ENCODE measurements at regions not wholly inside any gene's neighbourhood (a gene's known extent, or its start where the extent isn't known, plus 50 kb on each side); places are given as distances from the start of the nearest gene placed in this dataset.

- no peak overlapping the region for H3K4me3 ChIP-seq (ENCODE audit: low read length)
- H3K4me1 ChIP-seq (ENCODE audit: insufficient read depth, low read length), result no peaks in the 10 kb centered on the region
- peaks cover under 1 to 9% of the 10 kb centered on the region in 2 experiments for H3K9me3 ChIP-seq (ENCODE audit: control insufficient read depth in 1 of 2, insufficient read depth in 1 of 2, low read length in 2 of 2)
- Mint-ChIP-seq H3K9me3 (peaks cover 6% of the 10 kb centered on the region), H3K4me3 (no peak overlapping the region), H3K36me3 (ENCODE audit: low read depth) (no peaks in the 10 kb centered on the region), H3K27ac (no peak overlapping the region), H3K27me3 (peaks cover 51% of the 10 kb centered on the region), H3K4me1 (ENCODE audit: low read depth) (no peaks in the 10 kb centered on the region)
- DNase-seq (no peak), ATAC-seq (ENCODE audit: poor library complexity) (no peak)
- H3K27me3 ChIP-seq (ENCODE audit: control insufficient read depth in 1 of 2, insufficient read depth in 2 of 2, low read length in 2 of 2), result peaks cover 0 to 4% of the 10 kb centered on the region in 2 experiments
- intact Hi-C loops (cut with DNase I, micrococcal nuclease), result loop anchor here (10.0 kb wide), 2 partner anchors 728 to 738 kb away; no protein-coding TSS in a partner anchor
- ChIA-PET POLR2A (interaction anchor here (0.9 to 1.4 kb wide), 3 partner anchors 402 to 427 kb away, joined by 3 to 5 read pairs (median 4); no protein-coding TSS in a partner anchor), CTCF (no interaction called here)
- TF ChIP-seq CTCF (IDR thresholded peaks at IDR 0.05), result no peak
- H3K36me3 ChIP-seq (ENCODE audit: insufficient read depth, low read length), result no peaks in the 10 kb centered on the region
- no peak overlapping the region for H3K27ac ChIP-seq (ENCODE audit: low read depth in 1 of 2, low read length in 2 of 2)
Measured at GRCh38 chr10:8477300-8477699, 422.8 kb downstream of the GATA3 start.

- Mint-ChIP-seq H3K36me3 (ENCODE audit: low read depth) (no peaks in the 10 kb centered on the region), H3K4me3 (no peak overlapping the region), H3K27me3 (peaks cover 50% of the 10 kb centered on the region), H3K9me3 (peaks cover 4% of the 10 kb centered on the region), H3K4me1 (ENCODE audit: low read depth) (no peaks in the 10 kb centered on the region), H3K27ac (no peak overlapping the region)
- DNase-seq, result no peak
- H3K4me1 ChIP-seq (ENCODE audit: insufficient read depth, low read length), result no peaks in the 10 kb centered on the region
- H3K27me3 ChIP-seq (ENCODE audit: control insufficient read depth in 1 of 2, insufficient read depth in 2 of 2, low read length in 2 of 2), result peaks cover 11% of the 10 kb centered on the region in 2 experiments
- intact Hi-C loops (cut with DNase I, micrococcal nuclease), result loop anchor here in 1 of 2 experiments (5.0 kb wide), 1 partner anchor 1590 kb away; no protein-coding TSS in a partner anchor
- no peak overlapping the region for H3K27ac ChIP-seq (ENCODE audit: low read depth in 1 of 2, low read length in 2 of 2)
- ATAC-seq (ENCODE audit: poor library complexity), result no peak
- peaks cover 0 to 4% of the 10 kb centered on the region in 2 experiments for H3K9me3 ChIP-seq (ENCODE audit: control insufficient read depth in 1 of 2, insufficient read depth in 1 of 2, low read length in 2 of 2)
- CTCF ChIA-PET, result interaction anchor here (0.5 to 1.2 kb wide), 2 partner anchors 8 to 32 kb away, joined by 4 read pairs; no protein-coding TSS in a partner anchor
- H3K4me3 ChIP-seq (ENCODE audit: low read length), result no peak overlapping the region
- H3K36me3 ChIP-seq (ENCODE audit: insufficient read depth, low read length), result no peaks in the 10 kb centered on the region
- no peak for TF ChIP-seq CTCF (IDR thresholded peaks at IDR 0.05)
- POLR2A ChIA-PET, result interaction anchor here (0.8 kb wide), 1 partner anchor 474 kb away, joined by 3 read pairs; no protein-coding TSS in a partner anchor
Measured at GRCh38 chr10:8481718-8482504, 427.4 kb downstream of the GATA3 start.

GRCh38 chr10:8485032-8485431 is 430.5 kb downstream of the GATA3 start:
- H3K27me3 Mint-ChIP-seq, result peaks cover 31% of the 10 kb centered on the region
- no peak overlapping the region for H3K27ac ChIP-seq (ENCODE audit: low read depth in 1 of 2, low read length in 2 of 2)
- TF ChIP-seq CTCF (IDR thresholded peaks at IDR 0.05), result no peak
- H3K27ac Mint-ChIP-seq, result no peak overlapping the region
- ChIA-PET POLR2A (no interaction called here), CTCF (no interaction called here)
- no peaks in the 10 kb centered on the region for H3K9me3 Mint-ChIP-seq
- no peaks in the 10 kb centered on the region for H3K4me1 Mint-ChIP-seq (ENCODE audit: low read depth)
- H3K36me3 ChIP-seq (ENCODE audit: insufficient read depth, low read length), result no peaks in the 10 kb centered on the region
- DNase-seq (no peak), ATAC-seq (ENCODE audit: poor library complexity) (no peak)
- H3K27me3 ChIP-seq (ENCODE audit: control insufficient read depth in 1 of 2, insufficient read depth in 2 of 2, low read length in 2 of 2), result peaks cover 11% of the 10 kb centered on the region in 2 experiments
- no peak overlapping the region for H3K4me3 Mint-ChIP-seq
- H3K9me3 ChIP-seq (ENCODE audit: control insufficient read depth in 1 of 2, insufficient read depth in 1 of 2, low read length in 2 of 2), result no peaks in the 10 kb centered on the region
- intact Hi-C loops (cut with DNase I, micrococcal nuclease), result no loop called here
- no peaks in the 10 kb centered on the region for H3K36me3 Mint-ChIP-seq (ENCODE audit: low read depth)
- H3K4me3 ChIP-seq (ENCODE audit: low read length), result no peak overlapping the region
- H3K4me1 ChIP-seq (ENCODE audit: insufficient read depth, low read length), result no peaks in the 10 kb centered on the region

Measured in CD4-positive, alpha-beta T cell (primary cell).